Stimulated activated CD4-positive, alpha-beta T cell treated with anti-CD3 and anti-CD28 coated beads, Interleukin-1b, Interleukin-23, amount 100 ng/mL, for 4 hours (primary cell): ENCODE measurements at regions not wholly inside any gene's neighbourhood (a gene's known extent, or its start where the extent isn't known, plus 50 kb on each side); places are given as distances from the start of the nearest gene placed in this dataset.

ENCODE experiments used
- DNase-seq, 2 donors: peaks; one replicate each; pipeline ENCODE4 v3.0.0-alpha.2; 2020; ENCODE audit warnings: low read depth in 2 of 2

DNA sequence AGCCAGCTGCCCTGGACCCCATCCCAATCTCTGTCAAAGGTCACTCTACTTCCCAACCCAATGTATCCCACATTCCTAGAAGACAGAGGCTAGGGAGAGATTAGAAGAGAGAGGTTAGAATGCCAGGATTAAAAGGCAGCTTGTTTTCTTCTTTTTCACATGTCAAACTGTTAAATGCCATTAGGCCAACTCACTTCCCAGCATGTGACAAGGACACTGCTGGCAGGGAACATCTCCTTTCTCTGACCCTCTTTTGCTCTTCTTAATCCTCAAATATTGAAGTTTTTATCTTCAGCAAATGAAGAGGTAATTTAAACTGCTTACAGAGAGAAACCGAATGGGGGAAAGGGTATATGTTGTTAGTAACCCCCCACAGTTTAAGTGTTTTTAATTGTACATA, 89.1 kb downstream of the BBS10 start:
- DNase-seq = no peak

GRCh38 chr12:76256904-76257303, 91.3 kb downstream of the BBS10 start:
- no peak for DNase-seq

- DNase-seq = no peak
Observed at GRCh38 chr12:76256321-76256720, 91.9 kb downstream of the BBS10 start.

DNA sequence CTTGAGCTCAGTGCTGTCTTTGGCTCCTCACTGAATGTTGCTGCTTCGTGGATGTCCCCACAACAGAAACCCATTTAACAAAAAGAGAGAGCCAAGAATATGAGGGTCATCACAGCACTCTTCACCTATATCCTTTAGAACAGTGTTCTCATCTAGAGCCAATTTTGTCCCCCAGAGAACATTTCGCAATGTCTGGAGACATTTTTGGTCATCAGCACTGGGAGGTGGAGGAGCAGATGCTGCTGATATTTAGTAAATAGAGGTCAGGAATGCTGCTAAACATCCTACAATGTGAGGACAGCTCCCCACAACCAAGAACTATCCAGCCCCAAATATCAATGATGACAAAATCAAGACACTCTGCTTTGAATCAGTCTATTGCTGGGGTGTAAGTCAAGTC, 92.5 kb downstream of the BBS10 start:
- no peak for DNase-seq

- no peak for DNase-seq
Observed at GRCh38 chr12:76255281-76255680, 92.9 kb downstream of the BBS10 start.

- DNase-seq = no peak
Observed at GRCh38 chr12:76252031-76252430, 96.2 kb downstream of the BBS10 start.

- DNase-seq = no peak
Observed at GRCh38 chr12:76250256-76250655, 98.0 kb downstream of the BBS10 start.

DNA sequence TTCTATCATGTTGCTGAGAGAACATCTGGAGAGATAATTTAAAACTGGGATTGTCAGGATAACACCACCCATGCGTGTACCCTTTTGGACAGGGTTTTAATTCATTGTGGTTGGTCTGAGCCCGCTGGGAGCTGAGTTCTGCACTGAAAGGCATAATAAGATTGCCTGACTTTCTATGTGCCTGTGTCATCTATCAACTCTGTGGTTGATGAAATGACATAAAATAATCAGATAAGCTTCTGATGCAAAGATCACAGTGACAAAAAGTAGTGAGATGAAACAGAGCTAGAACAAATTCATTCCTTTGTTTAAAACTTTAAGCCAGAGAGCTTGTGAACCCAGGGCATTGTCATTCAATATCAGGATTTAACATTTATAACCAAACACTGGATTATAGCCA, 98.7 kb downstream of the BBS10 start:
- no peak for DNase-seq

DNA sequence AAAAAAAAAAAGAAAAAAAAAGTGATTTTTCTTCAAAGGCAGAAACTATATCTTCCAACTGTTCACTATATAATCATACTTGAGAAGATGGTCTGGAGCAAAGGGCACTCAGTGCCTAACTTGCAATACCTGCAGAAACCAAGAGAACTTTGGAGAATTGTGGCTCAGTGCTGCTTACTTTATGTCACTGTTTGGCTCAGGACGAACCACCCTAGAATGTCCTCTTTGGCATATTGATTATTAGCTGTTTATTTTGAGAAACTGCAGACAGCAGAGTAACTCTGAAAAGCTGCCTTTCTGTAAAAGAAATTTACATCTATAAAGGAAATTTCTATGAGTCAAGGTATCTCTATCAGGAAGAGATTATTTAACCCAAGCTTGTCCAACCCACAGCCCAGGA, 100.2 kb downstream of the BBS10 start:
- DNase-seq = no peak

DNA sequence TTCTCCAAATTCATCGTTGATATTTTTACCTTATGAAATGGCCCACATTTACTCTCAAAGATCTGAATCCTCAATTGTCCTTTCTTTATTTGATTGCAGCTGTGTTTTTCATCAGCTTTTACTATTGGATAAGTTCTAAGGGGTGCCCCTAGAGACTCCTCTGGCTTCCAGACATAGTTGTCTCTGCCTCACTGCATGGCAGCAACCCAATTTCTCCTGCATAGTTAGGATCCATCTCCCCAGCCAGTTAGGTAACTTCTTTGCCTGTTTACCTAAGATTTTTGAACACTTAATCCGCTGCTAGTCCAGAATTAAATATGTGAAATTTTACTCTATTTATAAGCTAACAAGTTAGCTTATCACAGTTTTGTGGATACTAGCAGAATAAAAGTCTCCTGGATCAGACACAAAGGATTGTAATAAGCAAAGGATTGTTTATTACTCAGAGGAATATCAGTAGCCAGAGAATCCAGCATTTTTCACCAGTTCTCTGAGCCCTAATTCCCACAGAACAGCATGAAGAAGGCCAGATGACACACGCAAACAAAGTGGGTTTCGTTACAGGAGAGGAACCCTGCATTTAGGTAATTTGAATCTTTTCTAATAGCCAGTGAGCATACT, 101.1 kb downstream of the BBS10 start:
- DNase-seq = no peak

GRCh38 chr12:76246611-76247010, 101.6 kb downstream of the BBS10 start:
- no peak for DNase-seq

DNA sequence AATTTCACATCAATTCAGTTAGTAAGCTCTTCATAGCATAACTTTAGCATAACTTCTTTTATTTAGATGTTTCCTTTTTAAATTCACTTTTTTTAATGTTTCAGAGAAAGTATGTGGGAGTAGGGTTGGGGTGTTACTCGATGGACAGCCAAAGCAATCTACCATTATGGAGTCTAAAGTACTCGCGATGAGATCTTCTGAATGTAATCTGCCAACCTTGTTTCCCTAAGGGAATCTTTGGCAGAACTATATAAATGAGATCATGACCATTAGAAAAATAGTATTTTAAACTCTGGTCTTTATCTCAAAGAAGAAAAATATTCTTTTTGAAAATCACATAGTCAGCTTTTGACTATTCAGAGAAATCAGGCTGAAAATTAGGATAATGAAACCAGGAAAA, 103.9 kb downstream of the BBS10 start:
- DNase-seq = no peak

DNA sequence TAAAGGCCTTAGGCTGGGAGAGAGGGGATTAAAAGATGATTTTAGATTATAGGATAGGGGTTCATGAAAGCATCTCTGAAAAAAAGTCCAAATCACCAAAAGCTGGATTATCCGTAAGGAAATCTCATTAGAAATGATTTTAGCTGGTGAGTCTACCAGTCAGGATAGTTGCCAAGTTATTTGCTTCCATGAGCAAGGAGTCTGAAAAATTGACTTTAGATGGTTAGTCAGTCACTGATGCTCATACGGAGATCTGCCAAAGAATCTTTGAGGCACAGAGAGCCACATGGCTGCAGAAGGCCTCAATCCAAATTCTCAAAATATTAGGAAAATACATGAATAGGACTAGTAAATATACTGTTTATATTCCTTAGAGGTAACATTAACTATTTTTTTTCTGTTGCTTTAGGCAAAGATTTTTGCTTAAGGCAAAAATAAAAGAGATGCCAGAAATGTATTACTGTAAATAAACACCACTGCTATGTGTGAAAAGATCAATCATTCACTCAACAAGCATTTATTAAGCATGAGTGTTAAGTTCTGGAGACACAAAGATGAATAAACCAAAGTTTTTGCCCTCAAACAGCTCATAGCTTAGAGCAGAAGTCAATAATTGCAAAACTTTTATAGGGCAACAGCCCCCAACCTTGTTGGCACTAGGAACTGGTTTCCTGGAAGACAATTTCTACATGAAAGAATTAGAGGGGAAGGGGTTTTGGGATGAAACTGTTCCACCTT, 105.2 kb downstream of the BBS10 start:
- no peak for DNase-seq

DNA sequence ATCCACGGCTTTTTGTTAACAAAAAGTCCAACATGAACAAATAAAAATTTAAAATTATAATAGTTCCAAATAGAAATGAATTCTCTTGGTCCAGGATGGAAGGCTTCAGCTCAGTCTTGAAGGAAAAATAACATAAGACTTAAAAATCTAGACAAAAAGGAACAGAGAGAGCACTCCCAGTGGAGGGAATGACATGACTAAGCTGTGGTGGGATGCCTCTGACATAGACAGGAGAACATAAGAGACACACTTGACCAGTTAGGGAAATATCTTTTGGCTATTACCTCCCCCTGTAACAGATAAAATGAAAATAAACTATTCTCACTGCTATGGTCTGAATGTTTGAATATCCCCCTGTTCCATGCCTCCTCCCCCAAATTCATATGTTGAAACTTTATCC, 106.8 kb downstream of the BBS10 start:
- DNase-seq = no peak

DNA sequence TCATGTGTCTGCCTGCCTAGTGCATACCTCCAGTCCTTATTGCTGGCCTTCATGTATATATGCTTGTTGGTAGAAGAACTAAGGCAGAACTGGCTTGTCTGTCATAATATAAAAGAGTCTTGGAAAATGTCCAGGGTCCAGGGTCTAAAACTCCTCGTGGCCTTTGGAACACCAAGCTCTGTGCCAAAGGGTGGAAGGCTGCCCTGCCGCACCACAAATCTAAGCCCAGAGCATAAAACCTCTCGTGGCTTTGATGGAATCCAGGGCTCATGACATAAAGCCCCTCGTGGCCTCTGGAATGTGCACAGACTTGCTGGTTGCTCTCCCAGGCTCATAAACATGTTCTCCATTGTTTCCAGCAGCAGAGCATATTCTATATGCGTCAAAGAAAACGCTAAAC, 107.9 kb downstream of the BBS10 start:
- DNase-seq = no peak

GRCh38 chr12:76238688-76239087, 109.5 kb downstream of the BBS10 start:
- DNase-seq = no peak

GRCh38 chr12:76237086-76237701, 111.0 kb downstream of the BBS10 start:
- DNase-seq = no peak

DNA sequence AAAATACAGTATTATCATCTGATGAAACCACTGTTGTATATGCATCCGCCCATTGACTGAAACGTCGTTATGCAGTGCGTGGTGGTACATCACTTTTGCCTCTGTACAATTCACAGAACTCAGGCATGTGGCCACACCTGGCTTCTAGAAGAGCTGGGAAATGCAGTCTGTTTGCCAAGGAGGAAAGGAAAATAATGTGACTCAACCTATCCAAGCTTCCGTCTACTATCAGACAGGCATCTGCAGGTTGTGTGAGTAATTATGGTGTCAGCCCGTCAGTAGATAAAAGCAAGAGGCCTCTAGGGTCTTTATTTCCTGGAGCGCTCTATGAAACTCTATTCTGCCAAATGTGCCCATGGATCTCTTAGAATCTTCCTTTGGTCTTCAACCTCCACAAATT, 111.6 kb downstream of the BBS10 start:
- no peak for DNase-seq

GRCh38 chr12:76234741-76235140, 113.5 kb downstream of the BBS10 start:
- DNase-seq = no peak

DNA sequence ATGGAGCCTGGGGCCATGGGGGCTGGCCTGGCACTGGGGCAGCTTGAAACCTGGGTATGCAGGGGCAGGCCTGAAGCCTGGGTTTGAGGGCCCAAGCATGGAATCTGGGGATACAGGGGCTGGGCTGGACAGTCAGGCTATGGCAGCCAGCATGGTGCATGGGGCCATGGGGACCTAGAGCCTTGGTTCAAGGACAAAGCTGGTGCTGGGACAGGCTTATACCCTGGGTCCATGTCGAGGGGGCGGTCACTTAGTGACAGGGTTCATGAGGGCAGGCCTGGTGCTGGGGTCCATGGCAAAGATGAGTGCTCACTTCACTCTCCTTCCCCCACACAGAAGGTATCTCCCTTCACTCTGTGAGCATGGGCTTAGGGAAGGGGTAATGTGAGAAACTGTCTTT, 116.2 kb downstream of the BBS10 start:
- no peak for DNase-seq

DNA sequence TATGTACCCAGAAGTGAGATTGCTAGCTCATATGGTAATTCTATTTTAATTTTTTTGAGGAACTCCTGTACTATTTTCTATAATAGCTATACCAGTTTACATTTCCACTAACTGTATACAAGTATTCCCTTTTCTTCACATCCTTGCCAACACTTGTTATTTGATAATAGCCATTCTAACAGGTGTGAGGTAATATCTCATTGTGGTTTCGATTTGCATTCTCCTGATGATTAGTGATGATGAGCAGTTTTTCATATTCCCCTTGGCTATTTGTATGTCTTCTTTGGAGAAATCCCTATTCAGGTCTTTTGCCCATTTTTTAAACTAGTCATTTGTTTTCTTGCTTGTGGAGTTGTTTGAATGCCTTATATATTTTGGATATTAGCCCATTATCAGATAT, 121.3 kb downstream of the BBS10 start:
- DNase-seq = no peak

DNA sequence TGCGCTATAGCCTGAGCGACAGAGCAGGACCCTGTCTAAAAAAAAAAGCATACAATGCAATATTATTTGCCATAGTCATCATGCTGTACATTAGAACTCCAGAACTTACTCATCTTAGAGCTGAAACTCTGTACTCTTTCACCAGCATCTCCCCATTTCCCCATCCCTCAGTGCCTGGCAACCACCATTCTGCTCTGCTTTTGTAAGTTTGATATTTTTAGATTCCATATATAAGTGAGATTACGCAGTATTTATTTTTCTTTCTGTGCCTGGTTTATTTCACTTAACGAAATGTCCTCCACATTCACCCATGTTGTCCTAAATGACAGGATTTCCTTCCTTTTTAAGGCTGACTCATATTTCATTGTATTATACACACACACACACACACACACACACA, 121.8 kb downstream of the BBS10 start:
- no peak for DNase-seq

- no peak for DNase-seq
Observed at GRCh38 chr12:76223869-76224268, 124.3 kb downstream of the BBS10 start.
